H9 (cell line): ENCODE measurements at regions not wholly inside any gene's neighbourhood (a gene's known extent, or its start where the extent isn't known, plus 50 kb on each side); places are given as distances from the start of the nearest gene placed in this dataset.

Experiments used
- DNase-seq: peaks from one replicate; pipeline ENCODE4 v3.0.0-alpha.2; 2017
- H2AFZ ChIP-seq: one replicate; pipeline ENCODE4 v1.6.1; 2013; ENCODE audit warnings: mild to moderate bottlenecking, low read length, control low read depth, moderate library complexity
- H2AK5ac ChIP-seq: 2 replicates; pipeline ENCODE4 v1.6.1; 2013; ENCODE audit warnings: low read length, control low read depth, mixed read lengths; ENCODE audit not compliant: insufficient read length
- H2BK120ac ChIP-seq: one replicate; pipeline ENCODE4 v1.6.1; 2013; ENCODE audit warnings: low read depth, mild to moderate bottlenecking, low read length, control low read depth, inconsistent platforms; ENCODE audit not compliant: poor library complexity, severe bottlenecking
- H2BK12ac ChIP-seq: 2 replicates; pipeline ENCODE4 v1.6.1; 2013; ENCODE audit warnings: low read length, control low read depth, mixed read lengths, low read depth; ENCODE audit not compliant: insufficient read length
- H2BK15ac ChIP-seq: 2 replicates; pipeline ENCODE4 v1.6.1; 2013; ENCODE audit warnings: low read depth, low read length, control low read depth
- H2BK20ac ChIP-seq: one replicate; pipeline ENCODE4 v1.6.1; 2013; ENCODE audit warnings: low read depth, mild to moderate bottlenecking, low read length, control low read depth, inconsistent platforms; ENCODE audit not compliant: poor library complexity, severe bottlenecking
- H2BK5ac ChIP-seq: 2 replicates; pipeline ENCODE4 v1.6.1; 2013; ENCODE audit warnings: low read length, control low read depth, mixed read lengths; ENCODE audit not compliant: insufficient read length
- H3K14ac ChIP-seq: 2 replicates; pipeline ENCODE4 v1.6.1; 2013; ENCODE audit warnings: low read length, control low read depth; ENCODE audit not compliant: insufficient read depth
- H3K18ac ChIP-seq: 2 replicates; pipeline ENCODE4 v1.6.1; 2013; ENCODE audit warnings: low read depth, mild to moderate bottlenecking, mixed read lengths, low read length, control low read depth; ENCODE audit not compliant: insufficient read length
- H3K23ac ChIP-seq: 2 replicates; pipeline ENCODE4 v1.6.1; 2013; ENCODE audit warnings: low read length, control low read depth, mixed read lengths, low read depth; ENCODE audit not compliant: insufficient read length
- H3K23me2 ChIP-seq: 2 replicates; pipeline ENCODE4 v1.6.1; 2013; ENCODE audit warnings: low read depth, mild to moderate bottlenecking, mixed read lengths, low read length, control low read depth; ENCODE audit not compliant: insufficient read length, poor library complexity, severe bottlenecking
- H3K27ac ChIP-seq: 2 replicates; pipeline ENCODE4 v1.5.1; 2013; ENCODE audit warnings: low read length, control low read depth, mixed read lengths, low read depth; ENCODE audit not compliant: insufficient read length
- H3K27me3 ChIP-seq: 2 replicates; pipeline ENCODE4 v1.6.1; 2013; ENCODE audit warnings: low read length, control low read depth, inconsistent platforms; ENCODE audit not compliant: insufficient read depth
- H3K4ac ChIP-seq: 2 replicates; pipeline ENCODE4 v1.6.1; 2013; ENCODE audit warnings: low read depth, mild to moderate bottlenecking, control low read depth, inconsistent platforms, low read length, moderate library complexity
- H3K4me1 ChIP-seq: 2 replicates; pipeline ENCODE4 v1.6.1; 2013; ENCODE audit warnings: low read length, control low read depth, inconsistent platforms; ENCODE audit not compliant: insufficient read depth
- H3K4me2 ChIP-seq: 2 replicates; pipeline ENCODE4 v1.6.1; 2013; ENCODE audit warnings: low read length, control low read depth, mixed read lengths; ENCODE audit not compliant: insufficient read length, insufficient read depth
- H3K56ac ChIP-seq: 2 replicates; pipeline ENCODE4 v1.6.1; 2013; ENCODE audit warnings: low read depth, mild to moderate bottlenecking, mixed read lengths, low read length, control low read depth; ENCODE audit not compliant: insufficient read length
- H3K79me1 ChIP-seq: 2 replicates; pipeline ENCODE4 v1.6.1; 2013; ENCODE audit warnings: low read depth, mild to moderate bottlenecking, moderate library complexity, low read length, control low read depth, inconsistent platforms; ENCODE audit not compliant: insufficient read depth, poor library complexity, severe bottlenecking
- H3K79me2 ChIP-seq: 2 replicates; pipeline ENCODE4 v1.6.1; 2013; ENCODE audit warnings: low read length, control low read depth, inconsistent platforms; ENCODE audit not compliant: insufficient read depth
- H3K9ac ChIP-seq: 2 replicates; pipeline ENCODE4 v1.6.1; 2013; ENCODE audit warnings: low read length, control low read depth, mixed read lengths; ENCODE audit not compliant: insufficient read length; ENCODE audit errors: extremely low read depth
- H3K9me3 ChIP-seq: one replicate; pipeline ENCODE4 v1.6.1; 2013; ENCODE audit warnings: low read depth, low read length, inconsistent platforms; ENCODE audit not compliant: control insufficient read depth
- H3T11ph ChIP-seq: one replicate; pipeline ENCODE4 v1.6.1; 2013; ENCODE audit warnings: mild to moderate bottlenecking, low read length, control low read depth, inconsistent platforms
- H4K20me1 ChIP-seq: one replicate; pipeline ENCODE4 v1.6.1; 2013; ENCODE audit not compliant: control insufficient read depth, insufficient read length, insufficient read depth
- H4K5ac ChIP-seq: 2 replicates; pipeline ENCODE4 v1.6.1; 2013; ENCODE audit warnings: low read depth, mild to moderate bottlenecking, mixed read lengths, low read length, control low read depth; ENCODE audit not compliant: insufficient read length
- H4K8ac ChIP-seq: replicated peaks from 2 replicates; pipeline ENCODE4 v1.6.1; 2013; ENCODE audit warnings: low read length, control low read depth, mixed read lengths, low read depth; ENCODE audit not compliant: insufficient read length
- H4K91ac ChIP-seq: 2 replicates; pipeline ENCODE4 v1.6.1; 2013; ENCODE audit warnings: low read depth, mild to moderate bottlenecking, moderate library complexity, mixed read lengths, low read length, control low read depth; ENCODE audit not compliant: insufficient read length
- H3K27ac Mint-ChIP-seq, 3 experiments: 2 replicates in 2 of 3; 3 replicates in 1 of 3; pipeline ENCODE4 v1.8.0; 2020 to 2021; ENCODE audit warnings: mixed read lengths in 3 of 3, mild to moderate bottlenecking in 1 of 3, moderate library complexity in 1 of 3
- H3K27me3 Mint-ChIP-seq: 2 replicates; pipeline ENCODE4 v1.8.0; 2021; ENCODE audit warnings: low read depth, mild to moderate bottlenecking, moderate library complexity, mixed read lengths
- H3K36me3 Mint-ChIP-seq, 3 experiments: 2 replicates in 2 of 3; 3 replicates in 1 of 3; pipeline ENCODE4 v1.8.0; 2020 to 2021; ENCODE audit warnings: low read depth in 3 of 3, mixed read lengths in 3 of 3; ENCODE audit not compliant: insufficient read depth in 1 of 3
- H3K4me1 Mint-ChIP-seq, 2 experiments: 2 replicates each; pipeline ENCODE4 v1.8.0; 2020; ENCODE audit warnings: mixed read lengths in 2 of 2
- H3K4me3 Mint-ChIP-seq, 2 experiments: 2 replicates in 1 of 2; 3 replicates in 1 of 2; pipeline ENCODE4 v1.8.0; 2020 to 2021; ENCODE audit warnings: mild to moderate bottlenecking in 2 of 2, mixed read lengths in 2 of 2, moderate library complexity in 1 of 2
- H3K9me3 Mint-ChIP-seq, 2 experiments: 2 replicates in 1 of 2; 3 replicates in 1 of 2; pipeline ENCODE4 v1.8.0; 2020; ENCODE audit warnings: mild to moderate bottlenecking in 2 of 2, mixed read lengths in 2 of 2, moderate library complexity in 1 of 2
- CTCF ChIP-seq: fragments of 200-600 bp; sonication (generic); conservative IDR thresholded peaks from 3 replicates; pipeline ENCODE4 v1.8.0; 2021; ENCODE audit warnings: antibody characterized with exemption, mild to moderate bottlenecking
- WGBS: extraction: QIAGEN DNeasy Blood & Tissue Kit; methylation state at CpG from one replicate; pipeline ENCODE4 v1.1.7; 2013; ENCODE audit warnings: missing lambda C conversion rate, low lambda C conversion rate, mixed read lengths; ENCODE audit not compliant: insufficient read length; ENCODE audit errors: extremely low coverage; 5-methylcytosine and 5-hydroxymethylcytosine counted together

GRCh38 chr4:55258152-55258865 lies 87.7 kb upstream of the SRD5A3 start:
- H2BK15ac ChIP-seq, result no peak overlapping the region
- no peak for TF ChIP-seq CTCF
- H4K5ac ChIP-seq, result no peak overlapping the region
- Mint-ChIP-seq H3K4me1 (peaks cover 16 to 28% of the 10 kb centered on the region in 2 experiments), H3K9me3 (peaks cover 0 to 3% of the 10 kb centered on the region in 2 experiments; a peak in 3 of 5 replicates), H3K4me3 (no peak overlapping the region), H3K27ac (no peak overlapping the region), H3K36me3 (peaks cover 0 to 5% (median 0%) of the 10 kb centered on the region in 3 experiments; a peak in 2 of 7 replicates), H3K27me3 (no peaks in the 10 kb centered on the region)
- H3K4ac ChIP-seq, result no peak overlapping the region
- no peak for DNase-seq
- H3K79me1 ChIP-seq, result no peaks in the 10 kb centered on the region
- H4K8ac ChIP-seq, result no peak overlapping the region
- no peak overlapping the region for H3K27ac ChIP-seq
- H3K18ac ChIP-seq, result no peak overlapping the region
- H3K9ac ChIP-seq, result no peak overlapping the region
- H2BK5ac ChIP-seq, result no peak overlapping the region
- H3K9me3 ChIP-seq, result no peaks in the 10 kb centered on the region
- no peak overlapping the region for H2AK5ac ChIP-seq
- no peak overlapping the region for H2BK12ac ChIP-seq
- no peak overlapping the region for H3K14ac ChIP-seq
- no peak overlapping the region for H2BK120ac ChIP-seq
- no peaks in the 10 kb centered on the region for H3K23me2 ChIP-seq
- no peak overlapping the region for H3K56ac ChIP-seq
- no CpG with 5 or more reads among the region's 5 CpGs for WGBS
- no peak overlapping the region for H3K4me2 ChIP-seq
- no peak overlapping the region for H3K23ac ChIP-seq
- H3K27me3 ChIP-seq, result no peaks in the 10 kb centered on the region
- no peaks in the 10 kb centered on the region for H4K20me1 ChIP-seq
- H3T11ph ChIP-seq, result no peak overlapping the region
- no peak overlapping the region for H4K91ac ChIP-seq
- H2AFZ ChIP-seq, result no peak overlapping the region
- peaks cover 5% of the 10 kb centered on the region; the same call in 1 of the 2 replicates for H3K4me1 ChIP-seq
- no peaks in the 10 kb centered on the region for H3K79me2 ChIP-seq
- H2BK20ac ChIP-seq, result no peak overlapping the region
